Prostate gland (tissue), 2 donors: ENCODE measurements at regions not wholly inside any gene's neighbourhood (a gene's known extent, or its start where the extent isn't known, plus 50 kb on each side); places are given as distances from the start of the nearest gene placed in this dataset.

Experiments
- DNase-seq: peaks from one replicate; pipeline ENCODE4 v3.0.0-alpha.2; 2019; ENCODE audit warnings: low spot score
- H3K27ac ChIP-seq, 2 donors: fragments of 200-600 bp; sonication (generic); 2 replicates each; pipeline ENCODE4 v1.5.1; 2017 to 2019
- H3K27me3 ChIP-seq: fragments of 200-600 bp; sonication (generic); replicated peaks from 2 replicates; pipeline ENCODE4 v1.5.1; 2019; ENCODE audit not compliant: insufficient read depth
- H3K36me3 ChIP-seq, 2 donors: fragments of 200-600 bp; sonication (generic); 1 replicate in 1 of 2; 2 replicates in 1 of 2; pipeline versions ENCODE4 v1.5.1 to v1.8.1; 2017 to 2019
- H3K4me1 ChIP-seq: fragments of 200-600 bp; sonication (generic); replicated peaks from 2 replicates; pipeline ENCODE4 v1.5.1; 2019
- H3K4me3 ChIP-seq, 2 donors: fragments of 200-600 bp; sonication (generic); 2 replicates each; pipeline ENCODE4 v1.5.1; 2017 to 2019
- H3K9me3 ChIP-seq: fragments of 200-600 bp; sonication (generic); 2 replicates; pipeline ENCODE4 v1.5.1; 2017
- POLR2A ChIP-seq: fragments of 450-650 bp; IDR thresholded peaks from one replicate; pipeline ENCODE4 v1.6.1; 2016; ENCODE audit warnings: antibody characterized with exemption, mild to moderate bottlenecking
- POLR2AphosphoS5 ChIP-seq: sonication (generic); formaldehyde crosslinking; IDR thresholded peaks from one replicate; pipeline ENCODE4 v1.6.1; 2017; ENCODE audit warnings: antibody characterized with exemption
- WGBS: methylation state at CpG from one replicate; pipeline ENCODE4 v1.1.5; 2018; 5-methylcytosine and 5-hydroxymethylcytosine counted together
- intact Hi-C: fragments of 100-400 bp; cut with DNase I; formaldehyde crosslinking; loops from one replicate; pipeline ENCODE4 v1.14.2; 2022
- TF ChIP-seq, protein P1 (sequence below), 4 experiments: fragments of 200-600 bp in 2 of 4; fragments of 450-650 bp in 2 of 4; sonication (generic) in 2 of 4; IDR thresholded peaks; 1 replicate in 3 of 4; 2 replicates in 1 of 4; pipeline ENCODE4 v1.5.1; 2016 to 2019; ENCODE audit warnings: antibody characterized with exemption in 4 of 4, mild to moderate bottlenecking in 2 of 4, moderate library complexity in 2 of 4

DNA sequence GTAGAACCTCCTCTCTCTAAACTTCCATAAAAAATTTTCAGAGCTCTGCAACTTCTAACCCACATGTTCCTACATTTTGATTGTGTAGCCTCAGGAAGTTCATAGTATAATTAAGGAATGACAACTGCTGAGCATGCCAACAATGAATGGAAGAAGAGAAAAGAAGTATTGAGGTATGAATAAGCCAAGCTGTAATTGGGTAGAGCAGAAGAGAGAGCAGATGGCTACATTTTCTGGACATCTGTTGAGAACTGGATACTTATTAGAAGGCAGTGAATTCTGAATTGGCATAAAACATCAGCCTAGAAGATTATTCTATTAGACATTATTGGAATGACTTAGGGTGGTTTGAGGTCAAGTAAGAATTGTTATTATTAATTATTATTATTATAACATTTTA lies 728.3 kb upstream of the PHF14 start:
- intact Hi-C loops, result no loop called here
- TF ChIP-seq POLR2A (no peak), POLR2AphosphoS5 (no peak)
- TF ChIP-seq, protein P1, sequence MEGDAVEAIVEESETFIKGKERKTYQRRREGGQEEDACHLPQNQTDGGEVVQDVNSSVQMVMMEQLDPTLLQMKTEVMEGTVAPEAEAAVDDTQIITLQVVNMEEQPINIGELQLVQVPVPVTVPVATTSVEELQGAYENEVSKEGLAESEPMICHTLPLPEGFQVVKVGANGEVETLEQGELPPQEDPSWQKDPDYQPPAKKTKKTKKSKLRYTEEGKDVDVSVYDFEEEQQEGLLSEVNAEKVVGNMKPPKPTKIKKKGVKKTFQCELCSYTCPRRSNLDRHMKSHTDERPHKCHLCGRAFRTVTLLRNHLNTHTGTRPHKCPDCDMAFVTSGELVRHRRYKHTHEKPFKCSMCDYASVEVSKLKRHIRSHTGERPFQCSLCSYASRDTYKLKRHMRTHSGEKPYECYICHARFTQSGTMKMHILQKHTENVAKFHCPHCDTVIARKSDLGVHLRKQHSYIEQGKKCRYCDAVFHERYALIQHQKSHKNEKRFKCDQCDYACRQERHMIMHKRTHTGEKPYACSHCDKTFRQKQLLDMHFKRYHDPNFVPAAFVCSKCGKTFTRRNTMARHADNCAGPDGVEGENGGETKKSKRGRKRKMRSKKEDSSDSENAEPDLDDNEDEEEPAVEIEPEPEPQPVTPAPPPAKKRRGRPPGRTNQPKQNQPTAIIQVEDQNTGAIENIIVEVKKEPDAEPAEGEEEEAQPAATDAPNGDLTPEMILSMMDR (IDR thresholded peaks at IDR 0.05), result no peak
- H3K27me3 ChIP-seq, result no peaks in the 10 kb centered on the region

DNA sequence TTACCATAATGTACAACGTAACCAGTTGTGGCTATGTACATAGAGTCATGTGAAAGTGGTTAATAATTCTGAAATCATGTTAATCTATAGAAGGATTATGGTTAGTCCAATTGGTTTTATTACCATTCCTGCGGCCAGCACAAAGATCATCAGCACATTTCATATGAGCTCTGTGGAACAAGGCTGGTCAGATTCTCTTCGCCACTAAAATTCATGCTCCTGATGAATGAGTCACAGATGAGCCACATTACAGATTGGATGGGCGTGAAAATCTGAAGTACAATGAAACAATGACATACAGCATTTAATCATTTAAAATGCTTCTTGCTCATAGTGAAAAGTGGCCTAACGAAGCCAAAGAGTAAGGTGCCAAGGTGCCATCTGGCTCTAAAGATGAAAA lies 716.2 kb upstream of the PHF14 start:
- DNase-seq, result no peak
- Histone ChIP-seq H3K4me1 (no peaks in the 10 kb centered on the region), H3K4me3 (no peak overlapping the region), H3K27me3 (no peaks in the 10 kb centered on the region), H3K36me3 (no peaks in the 10 kb centered on the region), H3K9me3 (no peaks in the 10 kb centered on the region), H3K27ac (no peak overlapping the region)
- intact Hi-C loops, result no loop called here
- no peak for TF ChIP-seq POLR2A
- no peak for TF ChIP-seq POLR2AphosphoS5
- TF ChIP-seq, protein P1 (IDR thresholded peaks at IDR 0.05), result no peak
- 96% methylated on average over 5 of the region's 5 CpGs for WGBS

More for the DNA sequence above, 728.3 kb upstream of the PHF14 start:
- DNase-seq, result no peak
- Histone ChIP-seq H3K4me3 (no peak overlapping the region), H3K9me3 (no peaks in the 10 kb centered on the region), H3K36me3 (no peaks in the 10 kb centered on the region), H3K27ac (no peak overlapping the region), H3K4me1 (no peaks in the 10 kb centered on the region)

DNA sequence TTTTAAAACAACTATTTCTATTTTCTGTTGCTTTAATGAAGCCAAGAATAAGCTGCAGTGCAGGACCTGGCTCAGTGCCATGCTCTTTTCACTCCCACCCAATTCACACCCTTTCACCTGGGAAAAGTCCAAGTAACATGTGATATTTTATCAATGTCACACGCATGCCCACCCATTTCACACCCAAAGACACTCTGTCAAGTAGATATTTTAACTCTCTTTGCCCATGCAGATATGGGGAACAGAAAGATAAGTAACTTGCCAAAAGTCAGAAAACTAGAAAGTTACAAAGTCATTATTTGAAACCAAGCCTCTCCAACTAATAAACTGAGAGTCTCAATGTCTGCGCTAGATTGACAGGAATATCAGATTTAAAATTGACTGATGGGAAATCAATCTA lies 706.7 kb upstream of the PHF14 start:
- intact Hi-C loops, result no loop called here
- no peak for DNase-seq
- Histone ChIP-seq H3K4me3 (no peak overlapping the region), H3K4me1 (peaks cover 8% of the 10 kb centered on the region), H3K36me3 (no peaks in the 10 kb centered on the region), H3K27me3 (no peaks in the 10 kb centered on the region), H3K27ac (no peak overlapping the region), H3K9me3 (no peaks in the 10 kb centered on the region)
- no peak for TF ChIP-seq POLR2AphosphoS5
- TF ChIP-seq, protein P1 (IDR thresholded peaks at IDR 0.05), result no peak
- TF ChIP-seq POLR2A, result no peak
- whole genome bisulfite sequencing, result 71% methylated on average over 2 of the region's 2 CpGs

DNA sequence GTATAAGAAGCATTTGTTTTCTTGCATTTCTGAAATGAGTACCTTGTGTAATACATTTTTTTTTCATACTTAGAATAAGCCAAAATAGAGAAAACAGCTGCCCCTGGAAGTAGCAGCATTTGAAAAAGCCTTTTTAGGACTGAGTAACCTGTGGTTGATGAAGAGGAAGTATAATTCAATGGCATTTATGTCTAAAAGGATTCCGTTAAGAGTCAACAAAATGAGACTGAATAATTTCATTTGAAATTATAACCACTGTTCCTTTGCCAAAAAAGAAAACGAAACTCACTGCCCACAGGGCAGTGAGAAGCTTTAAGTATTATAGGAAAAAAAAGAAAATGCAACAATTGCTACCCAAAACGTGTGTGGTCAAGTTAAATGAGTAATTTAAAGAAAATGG lies 705.6 kb upstream of the PHF14 start:
- 9% methylated on average over 3 of the region's 3 CpGs for WGBS
- Histone ChIP-seq H3K36me3 (no peaks in the 10 kb centered on the region), H3K9me3 (no peaks in the 10 kb centered on the region), H3K27ac (no peak overlapping the region), H3K4me1 (peaks cover 8% of the 10 kb centered on the region), H3K27me3 (no peaks in the 10 kb centered on the region), H3K4me3 (no peak overlapping the region)
- DNase-seq, result no peak
- intact Hi-C loops, result no loop called here
- no peak for TF ChIP-seq POLR2A
- no peak for TF ChIP-seq POLR2AphosphoS5
- TF ChIP-seq, protein P1 (IDR thresholded peaks at IDR 0.05), result no peak

DNA sequence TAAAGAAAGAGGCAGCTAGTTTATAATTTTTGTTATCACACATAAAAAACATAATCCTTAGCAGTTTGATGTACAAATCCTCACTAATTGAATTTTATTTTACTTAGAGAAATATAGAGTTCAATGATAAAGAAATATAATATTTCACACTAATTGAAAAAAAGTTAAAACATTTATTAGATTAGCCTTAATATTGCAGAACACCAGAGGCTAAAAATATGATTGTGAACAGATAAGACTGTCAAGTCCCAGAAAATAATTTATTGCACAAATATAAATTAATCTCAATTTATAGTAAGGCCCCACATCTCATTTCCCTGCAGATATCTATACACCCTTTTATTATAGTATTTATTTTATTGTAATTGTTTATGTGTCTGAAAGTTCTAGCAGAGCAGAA lies 690.8 kb upstream of the PHF14 start:
- H3K27me3 ChIP-seq, result no peaks in the 10 kb centered on the region
- H3K4me1 ChIP-seq, result no peaks in the 10 kb centered on the region
- no peaks in the 10 kb centered on the region for H3K36me3 ChIP-seq
- TF ChIP-seq, protein P1 (IDR thresholded peaks at IDR 0.05), result no peak
- no peak for TF ChIP-seq POLR2A
- TF ChIP-seq POLR2AphosphoS5, result no peak
- intact Hi-C loops, result no loop called here
- H3K4me3 ChIP-seq, result no peak overlapping the region
- no peaks in the 10 kb centered on the region for H3K9me3 ChIP-seq
- H3K27ac ChIP-seq, result no peak overlapping the region
- no peak for DNase-seq
